GM18507 (cell line): ENCODE measurements at regions not wholly inside any gene's neighbourhood (a gene's known extent, or its start where the extent isn't known, plus 50 kb on each side); places are given as distances from the start of the nearest gene placed in this dataset.

Experiments
- DNase-seq: peaks from one replicate; pipeline ENCODE4 v3.0.0; 2011; ENCODE audit warnings: low read depth; ENCODE audit not compliant: insufficient read length; ENCODE audit errors: extremely low spot score
- FAIRE-seq: peaks from 2 replicates; lab custom pipeline; 2011; peaks lifted over from hg19 to GRCh38; lab: Jason Lieb, UNC

DNA sequence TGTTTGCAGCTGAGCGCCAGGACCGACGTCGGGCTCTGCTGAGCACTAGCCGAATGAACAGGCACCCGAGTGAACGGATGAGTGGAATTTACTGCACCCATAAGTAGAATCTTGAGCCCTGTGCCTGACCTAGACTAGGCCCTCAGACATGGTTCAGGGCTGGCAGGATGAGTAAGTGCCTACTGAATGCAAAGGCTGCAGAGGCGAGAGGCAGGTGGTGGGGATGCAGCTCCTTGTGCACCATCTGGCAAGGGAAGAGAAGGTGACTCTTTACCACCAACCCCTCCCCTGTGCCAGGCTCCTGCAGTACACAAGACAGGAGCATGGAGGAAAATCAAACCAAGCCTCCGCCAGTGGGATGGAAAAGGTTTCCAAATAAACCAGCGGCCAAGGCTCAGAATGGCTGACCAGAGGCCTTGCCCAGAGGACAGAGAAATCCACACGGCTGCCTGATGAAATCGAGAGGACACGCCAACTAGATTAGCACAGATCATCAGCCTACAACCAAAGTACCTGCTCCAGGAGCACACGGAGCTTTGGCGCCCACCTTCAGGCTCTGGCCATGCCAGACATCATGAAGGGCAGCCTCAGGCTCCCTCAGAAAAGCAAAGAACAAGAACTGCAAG lies 141.7 kb upstream of the IQSEC1 start:
- FAIRE-seq = no peak
- DNase-seq = no peak

DNA sequence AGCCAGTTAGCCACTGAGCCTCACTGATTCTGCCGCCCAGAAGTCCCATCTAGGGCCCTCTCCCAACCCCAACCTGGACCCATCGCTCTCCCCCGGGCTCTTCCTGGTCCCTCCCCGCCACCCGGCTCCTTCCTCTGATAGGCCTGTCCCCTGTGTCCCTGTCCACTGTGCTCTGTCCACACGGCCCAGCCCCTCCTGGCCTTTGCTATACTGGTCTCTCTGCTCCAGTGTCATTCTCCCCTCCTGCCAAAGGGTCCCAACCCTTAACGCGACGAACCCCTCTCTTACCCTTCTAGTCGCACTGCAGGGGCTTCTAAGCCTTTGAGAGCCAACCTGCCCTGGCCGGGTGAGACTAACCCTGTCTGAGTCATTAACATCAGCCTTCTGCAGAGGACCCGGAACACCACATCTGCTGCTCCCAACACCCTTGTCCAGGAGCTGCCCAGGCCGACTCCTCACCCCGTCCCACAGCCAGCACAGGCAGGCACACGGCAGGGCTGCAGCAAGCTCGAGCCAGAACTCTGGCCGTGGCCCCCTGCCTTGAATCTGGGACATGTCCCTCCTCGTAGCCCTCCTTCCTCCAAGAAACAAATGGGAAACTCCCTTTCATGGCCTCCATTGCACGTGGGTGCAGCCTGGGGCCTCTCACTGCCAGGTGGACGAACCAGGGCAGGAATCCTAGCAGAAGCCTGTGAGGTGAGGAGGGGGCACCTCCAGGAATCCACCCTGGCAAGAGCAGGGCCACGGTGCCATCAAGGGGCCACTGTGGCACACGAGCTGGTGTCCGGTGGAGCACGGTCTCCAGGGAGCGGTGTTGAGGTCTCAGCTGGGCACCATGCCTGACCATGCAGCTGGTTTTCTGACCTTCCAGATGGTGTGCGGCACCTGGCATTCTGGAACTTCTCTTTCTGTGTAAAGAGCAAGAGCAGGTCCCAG lies 140.9 kb upstream of the IQSEC1 start:
- no peak for FAIRE-seq
- DNase-seq = no peak

DNA sequence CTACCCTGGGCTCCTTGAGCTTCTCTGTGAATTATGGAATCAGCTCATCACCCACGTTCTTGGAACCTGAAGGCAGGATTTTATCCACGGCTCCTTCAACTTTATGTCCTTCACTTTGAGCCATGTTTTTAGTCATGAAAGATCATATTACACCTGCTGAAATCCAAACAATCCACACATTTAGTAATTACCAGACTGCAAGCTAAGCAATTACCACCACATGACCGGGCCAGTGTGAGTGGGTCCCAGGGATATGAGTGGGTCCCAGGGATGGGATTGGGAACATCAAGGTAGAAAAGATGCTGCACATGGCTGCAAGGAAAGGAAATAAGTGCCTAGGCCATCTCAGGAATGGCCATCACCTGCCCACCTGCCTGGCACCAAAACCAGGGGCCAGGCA lies 140.3 kb upstream of the IQSEC1 start:
- no peak for DNase-seq
- no peak for FAIRE-seq

DNA sequence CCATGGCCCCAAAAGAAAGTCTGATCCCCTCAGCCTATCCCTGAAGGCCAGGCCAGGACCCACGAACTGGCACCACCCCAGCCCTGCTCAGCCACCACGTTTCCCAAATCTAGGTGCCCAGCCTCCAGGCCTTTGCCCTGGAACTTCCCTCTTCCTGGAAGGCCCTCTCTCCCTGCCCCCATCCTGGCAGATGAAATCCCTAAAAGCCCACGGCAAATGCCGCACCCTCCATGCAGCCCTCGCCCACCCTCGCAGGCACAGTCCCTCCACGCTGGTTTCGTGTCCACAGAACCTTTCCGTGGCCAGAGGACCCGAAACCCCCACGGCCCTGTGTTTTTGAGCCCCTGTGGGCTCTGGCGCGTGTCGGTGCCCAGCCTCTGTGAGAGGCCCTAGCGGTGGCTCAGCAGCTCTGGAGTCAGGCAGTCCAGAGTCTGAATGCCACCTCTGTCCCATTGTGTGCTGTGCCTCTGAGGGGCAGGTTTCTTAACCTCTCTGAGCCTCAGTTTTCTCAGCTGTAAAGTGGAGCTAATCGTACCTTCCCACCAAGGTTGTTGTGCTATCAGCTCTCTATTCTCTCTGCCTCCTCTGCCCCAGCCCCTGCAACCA lies 138.5 kb upstream of the IQSEC1 start:
- no peak for FAIRE-seq
- no peak for DNase-seq

DNA sequence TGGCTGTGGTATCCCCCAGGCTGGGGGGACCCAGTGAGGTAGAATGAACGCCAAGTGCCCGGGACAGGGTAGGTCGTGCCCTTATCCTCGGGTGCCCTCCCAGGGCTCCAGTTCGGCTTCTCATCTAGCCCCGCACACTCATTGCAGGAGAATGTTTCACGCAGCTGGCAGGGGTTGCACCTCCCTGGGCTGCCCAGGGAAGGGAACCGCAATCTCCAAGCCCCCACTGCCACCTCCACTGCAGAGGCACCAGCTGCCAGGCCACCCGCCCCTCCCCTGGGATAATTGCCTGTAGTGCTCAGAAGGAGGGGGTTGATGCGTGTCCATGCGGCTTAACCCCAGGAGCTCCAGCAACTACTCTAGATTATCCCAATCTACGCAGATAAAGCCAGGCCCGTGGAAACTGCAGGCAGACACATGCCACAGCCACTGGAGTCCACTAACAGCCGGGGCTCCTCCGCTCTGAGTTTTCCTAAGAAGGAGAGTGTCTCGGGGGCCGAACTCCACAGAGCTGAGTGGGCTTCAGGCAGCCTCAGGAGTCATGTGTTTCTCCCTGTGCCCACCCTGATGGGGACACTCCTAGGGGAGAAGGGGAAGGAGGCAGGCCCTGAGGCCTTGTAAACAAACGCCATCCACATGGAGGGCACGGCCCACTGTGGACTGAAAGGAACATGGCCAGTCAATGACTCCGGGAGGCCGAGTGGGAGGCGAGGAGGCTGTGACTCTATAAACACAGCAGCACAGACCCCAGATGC lies 137.2 kb upstream of the IQSEC1 start:
- no peak for DNase-seq
- no peak for FAIRE-seq

DNA sequence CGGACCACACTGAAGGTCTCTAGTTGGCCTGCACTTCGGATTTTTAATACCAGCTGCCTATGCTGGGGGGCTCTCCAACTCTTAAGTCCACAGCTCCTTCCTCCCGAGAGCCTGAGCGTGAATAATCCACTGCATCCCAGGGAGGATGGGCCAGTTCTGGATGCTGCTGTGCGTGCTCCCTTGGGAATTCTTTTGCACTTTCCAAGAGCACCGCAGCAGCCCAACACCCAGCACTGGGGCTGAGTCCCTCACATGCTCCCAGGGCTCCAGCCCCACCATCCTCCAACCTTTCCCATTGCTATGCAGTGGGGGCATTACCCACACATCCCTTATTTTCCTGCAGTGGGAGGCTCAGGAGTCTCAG lies 136.4 kb upstream of the IQSEC1 start:
- FAIRE-seq = no peak

DNA sequence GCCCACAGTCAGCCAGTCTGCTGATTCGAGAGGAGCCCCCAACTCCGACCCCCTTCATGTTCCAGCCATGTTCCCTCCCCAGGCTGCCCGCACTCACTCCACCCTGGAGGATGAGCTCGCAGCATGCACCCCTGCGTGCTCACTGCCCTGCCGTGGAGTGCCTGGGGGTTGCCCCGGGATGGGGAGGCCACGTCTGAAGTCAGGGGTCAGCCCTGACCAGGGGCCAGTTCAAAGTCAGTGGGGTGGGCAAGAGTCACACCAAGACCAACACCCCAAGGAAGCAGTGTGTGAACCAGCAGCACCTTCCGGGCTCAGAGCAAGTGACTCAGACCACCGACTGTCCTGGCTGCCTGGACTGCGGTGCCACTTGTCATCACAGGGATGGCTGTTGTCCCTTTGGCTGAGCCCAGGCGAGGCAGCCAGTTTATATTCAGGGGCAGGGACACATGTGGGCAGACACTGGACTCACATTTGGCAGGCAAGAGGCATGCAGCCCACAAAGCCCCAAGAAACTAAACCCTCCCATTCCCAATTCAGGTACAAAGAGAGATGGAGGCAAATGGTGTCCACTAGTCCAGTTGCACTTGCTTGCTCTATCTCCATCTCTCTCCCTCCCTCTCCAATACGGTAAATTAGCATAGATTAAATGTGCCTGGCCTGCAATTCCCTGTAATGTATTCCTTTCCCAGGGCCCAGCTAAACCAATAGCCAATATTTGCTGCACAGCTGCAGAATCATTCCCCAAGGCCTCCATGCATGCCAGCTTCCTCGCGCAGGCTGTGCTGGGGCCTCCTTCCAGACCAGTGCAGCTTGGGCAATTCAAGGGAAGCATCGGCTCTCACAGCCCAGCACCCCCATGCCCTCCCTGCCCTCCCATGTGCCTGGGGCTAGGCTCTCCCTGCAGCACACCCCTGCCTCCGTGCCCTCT lies 135.7 kb upstream of the IQSEC1 start:
- FAIRE-seq = no peak

More for the DNA sequence above, 136.4 kb upstream of the IQSEC1 start:
- DNase-seq = no peak

DNA sequence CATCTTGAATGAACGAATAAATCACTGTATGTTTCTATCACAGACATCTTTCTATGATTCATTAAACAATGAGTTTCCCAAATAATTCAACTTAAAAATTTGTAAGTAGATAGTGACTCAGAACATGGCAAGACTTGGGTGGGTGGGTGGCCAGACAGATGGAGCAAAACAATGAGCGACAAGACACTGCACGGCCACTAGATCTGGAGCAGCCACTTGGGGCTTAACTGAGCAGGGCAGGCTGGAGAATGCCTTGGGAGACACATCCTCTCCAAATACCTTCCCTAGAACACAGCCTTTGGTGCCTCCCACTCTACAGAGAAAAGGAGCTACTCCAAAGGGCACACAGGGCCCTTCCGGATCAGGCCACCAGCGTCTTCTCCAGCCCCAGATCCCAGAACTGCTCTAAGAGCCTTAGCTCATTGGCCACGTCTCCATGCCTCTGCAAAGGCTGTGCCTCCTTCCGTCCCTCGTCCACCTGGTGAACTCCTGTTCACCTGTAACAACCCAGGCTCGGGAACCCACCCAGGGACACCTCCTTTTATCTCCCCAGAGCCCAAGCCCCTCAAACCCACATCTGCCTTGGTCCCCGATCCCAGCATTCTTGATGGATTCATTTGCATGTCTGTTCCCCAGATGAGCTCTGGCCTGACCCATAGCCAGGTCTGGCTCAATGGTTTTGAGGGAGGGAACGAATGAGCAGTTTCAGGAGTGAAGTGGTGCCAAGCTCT lies 134.9 kb upstream of the IQSEC1 start:
- no peak for DNase-seq
- FAIRE-seq = no peak

More for the DNA sequence above, 135.7 kb upstream of the IQSEC1 start:
- DNase-seq = no peak

DNA sequence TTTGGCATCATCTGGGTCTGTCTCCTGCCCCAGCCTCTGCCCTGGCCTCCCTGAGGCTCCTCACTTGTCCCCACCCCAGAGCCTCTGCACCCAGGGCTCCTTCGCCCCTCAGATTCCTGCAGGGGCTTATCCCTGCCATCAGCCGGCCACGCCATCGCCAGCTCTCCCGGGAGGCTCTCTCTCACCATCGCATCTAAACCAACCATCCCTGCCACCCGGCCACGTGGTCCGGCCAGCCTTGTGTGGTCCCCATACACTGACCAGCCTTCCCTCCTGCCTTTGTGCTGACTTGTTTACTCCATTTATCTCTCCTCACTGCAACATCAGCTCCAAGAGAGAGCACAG lies 134.3 kb upstream of the IQSEC1 start:
- FAIRE-seq (no peak), DNase-seq (no peak)

DNA sequence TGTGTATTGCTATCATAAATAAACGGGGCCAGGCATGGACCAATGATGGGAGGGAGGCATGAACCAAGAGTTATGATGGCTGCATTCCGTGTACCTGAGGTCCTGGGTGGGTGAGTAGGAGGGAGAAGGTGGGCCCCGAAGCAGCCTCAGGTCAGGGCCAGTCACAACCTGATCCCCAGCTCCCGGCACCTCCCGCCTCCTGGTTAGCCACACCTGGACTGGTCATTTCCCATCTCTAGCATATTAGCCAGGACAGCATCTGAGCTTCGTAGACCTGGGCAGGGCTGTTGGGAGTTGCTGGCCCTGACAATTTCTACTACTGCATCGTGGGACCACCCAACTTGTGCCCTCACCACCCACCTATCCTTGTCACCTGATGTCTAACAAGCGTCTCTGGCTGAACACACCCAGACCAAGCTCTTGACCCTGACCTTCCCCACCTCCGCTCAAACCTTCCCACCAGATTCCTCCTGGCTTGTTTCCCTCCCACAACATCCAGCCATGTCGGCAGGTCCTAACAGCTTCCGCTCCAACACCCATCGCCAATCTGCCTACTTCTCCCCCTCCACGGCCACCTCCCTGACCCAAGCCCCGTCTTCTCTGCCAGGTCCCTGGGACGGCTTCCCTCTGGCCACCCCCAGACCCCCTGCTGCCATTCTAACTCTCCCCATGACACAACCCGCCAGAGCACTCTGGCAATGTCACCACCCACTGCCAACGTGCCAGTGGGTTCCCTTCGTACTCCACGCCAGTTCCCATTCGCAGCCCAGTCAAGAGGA lies 133.8 kb upstream of the IQSEC1 start:
- FAIRE-seq (no peak), DNase-seq (no peak)

DNA sequence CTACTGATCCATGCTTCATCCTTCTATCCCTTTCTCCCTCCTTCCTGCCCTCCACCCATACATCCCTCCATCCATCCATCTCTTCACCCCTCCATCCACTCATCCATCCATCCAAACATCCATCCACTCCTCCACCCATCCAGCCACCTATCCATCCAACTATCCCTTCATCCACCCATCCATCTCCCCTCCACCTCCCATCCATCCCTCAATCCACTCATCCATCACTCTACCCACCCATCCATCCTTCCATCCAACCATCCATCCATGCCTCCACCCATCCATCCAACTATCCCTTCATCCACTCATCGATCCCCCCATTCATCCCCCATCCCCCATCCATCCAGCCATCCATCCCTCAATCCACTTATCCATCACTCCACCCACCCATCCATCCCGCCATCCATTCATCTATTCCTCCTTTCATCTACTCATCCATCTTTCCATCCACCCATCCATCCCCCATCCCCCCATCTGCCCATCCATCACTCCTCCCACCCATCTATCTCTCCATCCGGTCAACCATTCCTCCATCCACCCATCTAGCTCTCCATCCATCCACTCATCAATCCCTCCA lies 132.4 kb upstream of the IQSEC1 start:
- FAIRE-seq = no peak
- DNase-seq = no peak

DNA sequence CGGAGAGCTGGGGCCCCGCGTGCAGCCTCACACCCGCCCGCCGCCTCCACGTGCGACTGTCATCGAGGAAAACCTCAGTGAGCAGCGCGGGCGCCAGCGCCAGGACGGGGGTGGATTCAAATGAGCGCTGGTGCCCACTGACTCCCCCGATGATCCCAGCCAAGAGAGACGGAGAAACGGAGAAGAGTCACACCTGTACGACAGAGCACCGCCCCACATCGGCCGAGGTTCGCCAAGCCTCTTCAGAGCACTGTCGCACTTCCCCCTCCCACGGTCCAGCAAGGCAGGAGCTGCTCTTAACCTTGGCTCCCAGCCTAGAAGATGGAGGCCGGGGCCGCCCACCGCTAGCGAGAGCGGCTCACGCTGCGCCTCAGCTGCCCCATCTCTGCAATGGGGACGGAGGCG lies 130.9 kb upstream of the IQSEC1 start:
- FAIRE-seq (no peak), DNase-seq (no peak)

DNA sequence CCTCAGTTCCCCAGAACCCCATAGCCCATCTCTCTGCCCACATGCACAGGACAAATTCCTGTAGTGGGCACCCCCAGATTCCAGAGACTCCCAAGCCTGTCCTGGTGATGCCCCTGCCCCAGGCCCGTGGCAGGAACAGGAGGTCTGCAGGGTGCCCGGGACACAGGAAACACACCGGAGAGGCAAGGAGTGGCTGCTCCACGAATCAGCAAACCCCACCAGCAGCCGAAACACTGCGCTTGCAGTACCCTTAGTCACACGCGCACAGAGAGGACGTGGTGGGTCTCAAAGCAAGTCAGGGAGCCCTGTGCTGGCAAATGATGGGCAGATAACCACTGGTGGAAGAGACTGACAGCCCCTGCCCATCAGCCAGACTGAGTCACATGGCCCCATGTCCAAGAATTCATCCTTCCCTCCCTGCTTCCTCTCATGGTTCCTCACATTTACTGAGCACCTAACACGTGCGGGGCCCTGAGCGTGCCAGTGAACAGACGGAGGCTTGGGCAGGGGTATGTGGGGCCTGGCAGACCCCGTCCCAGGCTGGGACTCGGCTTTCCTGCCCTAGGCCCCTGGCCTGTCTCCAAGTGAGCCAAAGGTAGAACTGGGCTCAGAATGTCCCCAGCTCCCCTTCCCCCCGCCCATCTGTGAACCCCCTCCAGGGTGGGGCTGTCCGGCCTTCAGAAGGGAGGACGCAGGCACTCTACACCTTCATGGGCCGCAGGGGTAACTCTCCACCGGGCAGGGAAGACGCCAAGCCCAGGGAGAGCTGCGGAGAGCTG lies 130.4 kb upstream of the IQSEC1 start:
- DNase-seq = no peak
- FAIRE-seq = no peak

DNA sequence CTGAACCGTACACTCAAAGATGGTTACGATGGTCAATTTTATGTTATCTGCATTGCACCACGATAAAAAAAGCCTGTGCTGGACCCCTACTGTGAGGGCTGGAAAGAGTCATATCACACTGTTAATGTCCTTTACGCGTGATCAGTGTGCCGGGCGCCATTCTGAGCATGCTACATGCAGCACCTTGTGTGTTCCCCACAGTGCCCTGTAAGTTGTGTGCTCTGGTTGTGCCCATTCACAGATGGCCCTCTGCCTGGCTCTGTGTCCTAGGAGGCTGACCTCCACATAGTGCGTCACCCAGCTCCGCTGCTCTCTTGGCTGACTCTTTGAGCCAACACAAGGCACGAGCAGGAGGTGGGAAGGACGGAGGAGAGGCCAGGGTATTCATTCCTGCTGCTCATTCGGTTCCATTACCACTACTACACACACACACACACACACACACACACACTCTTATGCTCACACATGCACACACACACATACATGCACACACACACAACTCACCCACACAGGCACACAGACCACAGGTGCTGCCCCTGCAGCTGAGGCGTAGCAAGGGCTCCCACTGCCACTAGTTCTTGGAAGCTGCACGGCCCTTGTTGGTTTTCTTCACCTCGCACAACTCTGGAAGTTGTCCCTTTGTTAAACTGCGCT lies 129.6 kb upstream of the IQSEC1 start:
- FAIRE-seq = no peak
- no peak for DNase-seq

DNA sequence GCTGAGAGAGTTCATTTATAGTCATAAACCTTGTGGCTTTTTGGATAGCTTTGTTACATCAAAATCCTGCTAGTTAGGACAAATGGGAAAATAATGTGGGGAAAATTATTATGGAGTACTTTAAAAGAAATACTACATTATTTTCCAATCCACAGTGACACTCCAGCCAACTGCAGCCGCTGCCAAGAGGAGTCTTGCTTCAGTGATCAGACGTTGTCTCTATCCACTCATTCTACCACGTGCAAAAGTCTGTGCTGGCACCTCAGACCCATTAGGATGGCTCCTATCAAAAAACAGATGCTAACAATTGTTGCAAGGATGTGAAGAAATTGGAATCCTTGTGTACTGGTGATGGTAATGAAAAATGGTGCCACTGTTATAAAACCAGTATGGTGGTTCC lies 128.6 kb upstream of the IQSEC1 start:
- DNase-seq (no peak), FAIRE-seq (no peak)

DNA sequence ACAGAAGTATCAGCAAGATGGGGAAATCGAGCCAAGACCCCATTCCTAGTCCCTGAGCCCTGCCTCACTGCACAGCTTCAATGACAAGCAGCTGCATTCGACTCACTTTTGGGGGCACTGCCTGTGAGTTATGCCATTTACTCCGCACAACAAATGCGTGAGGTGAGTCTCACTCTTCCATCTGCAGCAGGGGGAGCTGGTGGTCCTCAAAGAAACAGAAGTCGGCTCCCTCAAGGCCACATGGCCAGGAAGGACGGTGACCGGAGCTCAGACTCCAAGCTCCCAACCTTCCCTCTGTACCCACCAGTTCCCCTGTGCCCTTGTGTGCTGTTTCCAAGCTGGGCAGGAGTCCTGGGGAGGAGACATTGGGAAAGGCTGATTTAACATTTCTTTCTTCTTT lies 127.7 kb upstream of the IQSEC1 start:
- DNase-seq (no peak), FAIRE-seq (no peak)
